AML-193 (cell line): ENCODE measurements at regions not wholly inside any gene's neighbourhood (a gene's known extent, or its start where the extent isn't known, plus 50 kb on each side); places are given as distances from the start of the nearest gene placed in this dataset.

Source experiments
- DNase-seq, 2 experiments: peaks; one replicate each; lab custom pipeline; 2025; lab: John Stamatoyannopoulos, UW

- DNase-seq, result no peak
These were observed 869.9 kb downstream of the MRPL39 start for GRCh38 chr21:24737296-24737850.

- DNase-seq, result no peak
These were observed 876.6 kb downstream of the MRPL39 start for GRCh38 chr21:24730661-24731060.

GRCh38 chr21:24729568-24729967 is 877.7 kb downstream of the MRPL39 start:
- no peak for DNase-seq

GRCh38 chr21:24727803-24728440 is 879.4 kb downstream of the MRPL39 start:
- DNase-seq, result no peak

GRCh38 chr21:24716281-24716918 is 890.9 kb downstream of the MRPL39 start:
- no peak for DNase-seq

- DNase-seq, result no peak
These were observed 892.6 kb downstream of the MRPL39 start for GRCh38 chr21:24714646-24715200.

GRCh38 chr21:24705201-24705600 is 902.1 kb downstream of the MRPL39 start:
- no peak for DNase-seq

- DNase-seq, result no peak
These were observed 913.5 kb downstream of the MRPL39 start for GRCh38 chr21:24693779-24694178.

- DNase-seq, result no peak
These were observed 925.8 kb downstream of the MRPL39 start for GRCh38 chr21:24681456-24681855.

- no peak for DNase-seq
These were observed 935.4 kb downstream of the MRPL39 start for GRCh38 chr21:24671901-24672300.

- DNase-seq, result no peak
These were observed 948.4 kb downstream of the MRPL39 start for GRCh38 chr21:24658926-24659325.

GRCh38 chr21:24658026-24658425 is 949.3 kb downstream of the MRPL39 start:
- no peak for DNase-seq

GRCh38 chr21:24649691-24650090 is 957.6 kb downstream of the MRPL39 start:
- DNase-seq, result no peak

- DNase-seq, result no peak
These were observed 970.6 kb downstream of the MRPL39 start for GRCh38 chr21:24636696-24637095.

- DNase-seq, result no peak
These were observed 972.5 kb downstream of the MRPL39 start for GRCh38 chr21:24634749-24635148.

GRCh38 chr21:24628536-24628935 is 978.7 kb downstream of the MRPL39 start:
- no peak for DNase-seq

GRCh38 chr21:24628046-24628445 is 979.2 kb downstream of the MRPL39 start:
- no peak for DNase-seq

- no peak for DNase-seq
These were observed 989.5 kb downstream of the MRPL39 start for GRCh38 chr21:24617819-24618218.

GRCh38 chr21:24594082-24594481 is 1013.2 kb downstream of the MRPL39 start:
- DNase-seq, result no peak

- DNase-seq, result no peak
These were observed 1017.0 kb downstream of the MRPL39 start for GRCh38 chr21:24590261-24590660.

- DNase-seq, result no peak
These were observed 1023.8 kb downstream of the MRPL39 start for GRCh38 chr21:24583473-24583872.

GRCh38 chr21:24577301-24577700 is 1030.0 kb downstream of the MRPL39 start:
- no peak for DNase-seq

- no peak for DNase-seq
These were observed 1046.0 kb downstream of the MRPL39 start for GRCh38 chr21:24561291-24561690.
